HUES64 (cell line): ENCODE measurements at regions not wholly inside any gene's neighbourhood (a gene's known extent, or its start where the extent isn't known, plus 50 kb on each side); places are given as distances from the start of the nearest gene placed in this dataset.
"Not testable (repeated sequence)": the region's sequence is repeated elsewhere in the genome, so short reads cannot be mapped to it uniquely, and the experiment has no call there.

ENCODE experiments used
- H3K27ac ChIP-seq: 2 replicates; pipeline ENCODE4 v1.7.0; 2013; ENCODE audit warnings: low read depth, low read length, inconsistent platforms
- H3K27me3 ChIP-seq: 2 replicates; pipeline ENCODE4 v1.6.1; 2013; ENCODE audit warnings: mild to moderate bottlenecking, low read length; ENCODE audit not compliant: insufficient read depth
- H3K36me3 ChIP-seq: 2 replicates; pipeline ENCODE4 v1.6.1; 2013; ENCODE audit warnings: mild to moderate bottlenecking, low read length; ENCODE audit not compliant: insufficient read depth
- H3K4me1 ChIP-seq: 2 replicates; pipeline ENCODE4 v1.6.1; 2013; ENCODE audit warnings: mild to moderate bottlenecking, low read length, moderate library complexity; ENCODE audit not compliant: insufficient read depth
- H3K4me3 ChIP-seq: 2 replicates; pipeline ENCODE4 v1.5.1; 2013; ENCODE audit warnings: mild to moderate bottlenecking, low read length, moderate library complexity
- H3K9ac ChIP-seq: 2 replicates; pipeline ENCODE4 v1.6.1; 2013; ENCODE audit warnings: mild to moderate bottlenecking, low read depth, low read length
- H3K9me3 ChIP-seq: 2 replicates; pipeline ENCODE4 v1.6.1; 2013; ENCODE audit warnings: low read depth, low read length; ENCODE audit not compliant: insufficient read depth
- WGBS: fragments of 150-250, 120-280 bp; methylation state at CpG from one replicate; pipeline ENCODE4 v1.1.7; 2013; ENCODE audit warnings: missing lambda C conversion rate; 5-methylcytosine and 5-hydroxymethylcytosine counted together

DNA sequence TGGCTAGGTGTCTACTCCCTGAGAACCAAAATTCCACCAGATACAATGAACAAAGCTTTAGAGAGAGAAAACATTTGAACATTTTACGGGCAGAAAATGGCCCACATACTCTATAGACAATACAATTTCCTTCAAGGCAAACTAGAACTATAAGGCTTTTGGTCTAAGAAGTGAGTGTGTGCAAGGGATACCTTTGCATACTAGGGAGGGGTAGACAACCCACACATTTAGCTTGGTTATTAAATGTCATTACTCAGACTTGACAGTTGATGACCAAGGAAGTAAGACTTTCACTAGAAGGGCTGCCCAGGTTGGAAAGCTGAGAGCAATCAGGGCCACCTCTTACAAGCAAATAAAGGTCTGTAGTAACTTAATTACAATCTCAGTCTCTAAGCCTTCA lies 64.0 kb upstream of the PLEKHM1 start:
- H3K9ac ChIP-seq, H3K4me3 ChIP-seq, H3K36me3 ChIP-seq, H3K27ac ChIP-seq, H3K9me3 ChIP-seq, H3K4me1 ChIP-seq, H3K27me3 ChIP-seq: not testable (repeated sequence)
- no CpG with 5 or more reads among the region's 1 CpG for WGBS

DNA sequence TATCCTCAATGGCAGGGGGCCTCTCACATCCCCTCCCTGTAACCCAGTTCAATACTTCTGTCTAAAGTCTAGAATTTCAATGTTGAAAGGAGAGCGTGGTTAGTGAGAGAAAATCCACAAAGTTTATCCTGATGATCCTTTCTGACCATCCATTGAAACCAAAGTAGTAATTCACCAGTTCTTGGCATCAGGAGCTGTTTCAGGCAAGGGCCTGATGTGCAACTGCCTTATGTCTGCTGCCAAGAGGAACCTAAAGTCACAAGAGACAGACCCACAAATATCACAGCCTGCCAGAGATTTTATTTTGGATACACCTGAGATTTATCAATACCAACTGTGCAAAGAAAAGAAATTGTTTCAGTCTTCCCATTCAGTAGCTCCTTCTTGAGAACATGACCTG lies 68.3 kb upstream of the PLEKHM1 start:
- not testable (repeated sequence) for H3K36me3 ChIP-seq, H3K4me3 ChIP-seq, H3K9ac ChIP-seq, H3K9me3 ChIP-seq, H3K27me3 ChIP-seq, H3K27ac ChIP-seq, H3K4me1 ChIP-seq
- no CpG with 5 or more reads among the region's 1 CpG for WGBS

DNA sequence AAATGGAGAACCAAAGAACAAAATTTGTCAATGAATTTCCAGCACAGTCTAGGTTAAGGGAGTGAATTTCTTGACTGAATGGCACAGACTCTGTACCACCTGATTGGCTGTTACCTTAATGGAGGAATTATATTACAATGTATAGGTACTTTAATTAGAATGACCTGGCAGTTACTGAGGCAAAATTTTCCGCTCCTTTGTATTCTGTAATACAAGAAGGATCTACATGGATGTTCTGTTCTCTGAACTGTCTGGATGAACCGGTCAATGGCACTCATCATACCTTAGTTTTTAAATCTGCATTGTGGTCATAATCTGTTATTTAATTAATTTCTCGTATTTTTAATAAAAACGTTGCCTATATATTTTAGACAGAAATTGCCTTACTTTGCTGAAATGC lies 72.3 kb upstream of the PLEKHM1 start:
- not testable (repeated sequence) for H3K36me3 ChIP-seq, H3K27ac ChIP-seq, H3K9me3 ChIP-seq, H3K9ac ChIP-seq, H3K4me3 ChIP-seq, H3K27me3 ChIP-seq, H3K4me1 ChIP-seq
- WGBS, result 93% methylated on average over 2 of the region's 4 CpGs

DNA sequence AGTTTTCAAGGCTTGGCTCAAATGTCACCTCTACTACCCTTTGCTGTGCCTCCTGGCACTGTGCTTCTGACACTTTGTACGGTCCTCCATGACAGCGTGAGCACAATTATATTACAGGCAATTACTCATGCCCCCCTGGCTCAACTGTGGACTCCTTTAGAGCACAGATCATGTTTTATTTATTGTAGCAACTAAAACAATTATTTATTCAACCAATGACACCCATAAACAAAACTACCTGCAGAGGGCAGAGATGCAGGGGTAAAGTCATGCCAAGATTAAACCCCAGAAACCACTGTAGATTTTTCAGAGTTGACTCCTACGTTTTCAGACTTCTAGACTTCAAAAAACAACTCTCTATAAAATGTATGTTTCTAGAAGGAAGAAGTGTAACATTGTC lies 72.8 kb upstream of the PLEKHM1 start:
- H3K27me3 ChIP-seq, H3K4me3 ChIP-seq, H3K9ac ChIP-seq, H3K9me3 ChIP-seq, H3K27ac ChIP-seq, H3K36me3 ChIP-seq, H3K4me1 ChIP-seq: not testable (repeated sequence)
- 92% methylated on average over 2 of the region's 3 CpGs for WGBS

DNA sequence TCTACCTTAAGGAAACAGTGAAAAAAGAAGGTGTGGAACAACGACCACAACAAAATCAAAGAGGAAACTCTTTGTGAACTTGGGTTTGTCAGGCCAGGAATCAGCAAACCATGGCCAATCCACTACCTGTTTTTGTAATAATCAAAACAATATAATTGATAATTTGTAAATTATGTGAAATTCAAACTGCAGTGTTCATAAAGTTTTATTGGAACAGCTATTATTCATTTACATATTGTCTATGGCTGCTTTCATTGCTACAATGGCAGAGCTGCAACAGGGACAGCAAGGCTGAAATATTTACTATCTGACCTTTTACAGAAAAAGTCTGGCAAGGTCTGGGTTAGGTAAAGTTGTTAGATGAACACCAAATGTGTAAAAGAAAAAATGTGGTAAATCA lies 77.8 kb upstream of the PLEKHM1 start:
- H3K27ac ChIP-seq, H3K4me3 ChIP-seq, H3K36me3 ChIP-seq, H3K9me3 ChIP-seq, H3K9ac ChIP-seq, H3K27me3 ChIP-seq, H3K4me1 ChIP-seq: not testable (repeated sequence)
- 100% methylated on average over 1 of the region's 1 CpG for WGBS

DNA sequence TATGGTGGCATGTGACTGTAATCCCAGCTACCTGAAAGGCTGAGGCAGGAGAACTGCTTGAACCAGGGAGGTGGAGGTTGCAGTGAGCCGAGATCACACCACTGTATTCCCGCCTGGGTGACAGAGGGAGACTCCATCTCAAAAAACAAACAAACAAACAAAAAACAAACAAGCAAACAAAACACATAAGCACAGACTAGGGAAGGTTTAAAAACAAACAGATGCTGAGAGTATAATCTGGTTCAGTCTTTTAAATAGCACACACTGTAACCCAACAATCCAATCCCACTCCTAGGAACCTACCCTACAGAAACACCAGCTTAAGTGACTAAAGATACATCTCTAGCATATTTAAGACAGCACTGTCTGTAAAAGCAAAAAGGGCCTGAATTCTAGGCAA lies 82.8 kb upstream of the PLEKHM1 start:
- not testable (repeated sequence) for H3K27ac ChIP-seq, H3K27me3 ChIP-seq, H3K4me3 ChIP-seq, H3K9me3 ChIP-seq, H3K36me3 ChIP-seq, H3K9ac ChIP-seq, H3K4me1 ChIP-seq
- WGBS, result 100% methylated on average over 1 of the region's 2 CpGs

DNA sequence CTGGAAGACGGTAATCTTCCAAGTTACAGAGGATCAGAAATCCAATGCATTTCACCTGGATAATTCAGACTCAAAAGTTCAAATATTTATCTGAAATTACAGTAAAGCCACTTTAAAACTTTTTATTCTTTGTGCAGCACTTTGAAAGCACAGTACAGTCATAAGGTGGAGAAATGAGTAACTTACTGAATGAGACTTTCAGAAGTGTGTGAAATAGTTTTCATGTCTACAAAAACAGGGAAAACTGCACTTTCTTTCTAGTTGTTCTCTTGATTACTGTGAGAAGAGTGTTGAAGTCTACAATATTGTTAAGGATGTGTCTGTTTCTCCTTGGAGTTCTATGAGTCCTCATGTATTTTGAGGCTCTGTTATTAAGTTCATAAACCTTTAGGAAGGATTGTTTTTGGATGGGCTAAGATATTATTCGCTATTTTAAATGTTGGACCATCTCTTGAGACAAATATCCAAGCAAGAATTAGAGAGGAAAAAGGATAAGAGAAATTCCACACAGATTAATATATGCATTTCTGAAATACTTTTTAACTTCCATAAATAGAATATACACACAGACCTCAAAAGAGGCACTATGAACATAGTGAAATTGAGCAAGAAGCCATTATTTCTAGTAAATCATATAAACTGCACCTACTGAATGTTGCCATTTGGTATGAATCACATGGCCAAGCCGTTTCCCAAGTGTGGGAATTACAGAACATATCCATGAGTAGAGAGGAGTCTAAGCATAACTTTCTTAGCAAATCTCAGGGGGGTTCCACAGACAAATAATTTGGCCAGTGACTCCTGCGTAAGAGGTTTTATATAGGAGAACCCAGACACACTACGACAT lies 83.6 kb upstream of the PLEKHM1 start:
- H3K27ac ChIP-seq, result no peak overlapping the region
- WGBS, result 86% methylated on average over 5 of the region's 5 CpGs

DNA sequence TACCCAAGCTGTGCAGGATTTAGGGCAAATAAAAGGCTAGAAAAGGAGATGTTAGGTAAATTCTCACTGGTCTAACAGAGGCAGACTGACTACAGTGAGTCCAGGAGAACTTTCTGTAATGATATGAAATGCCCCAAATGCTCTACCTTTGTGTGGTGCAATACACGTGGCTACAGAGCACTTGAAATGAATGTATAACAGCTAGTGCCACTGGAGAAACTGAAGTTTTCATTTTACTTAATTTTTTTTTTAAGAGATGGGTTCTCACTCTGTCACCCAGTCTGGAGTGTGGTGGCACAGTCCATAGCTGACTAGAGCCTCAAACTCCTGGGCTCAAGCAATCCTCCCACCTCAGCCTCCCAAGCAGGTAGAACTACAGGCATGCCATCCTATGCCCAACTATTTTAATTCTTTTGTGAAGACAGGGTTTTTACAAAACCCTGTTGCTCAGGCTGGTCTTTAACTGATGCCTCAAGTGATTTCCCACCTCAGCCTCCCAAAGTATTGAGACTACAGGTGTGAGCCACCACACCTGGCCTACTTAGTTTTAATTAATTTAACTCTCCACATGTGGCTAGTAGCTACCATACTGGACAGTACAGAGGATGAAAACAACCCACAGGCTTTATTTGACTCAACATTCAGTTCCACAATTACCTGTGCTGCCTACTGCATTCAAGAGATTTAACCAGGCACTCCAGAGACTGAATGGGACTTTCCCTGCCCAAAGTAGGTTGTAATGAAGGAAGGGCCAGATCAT lies 84.8 kb upstream of the PLEKHM1 start:
- H3K9ac ChIP-seq, result no peak overlapping the region
- no peaks in the 10 kb centered on the region for H3K9me3 ChIP-seq
- peaks cover 14% of the 10 kb centered on the region for H3K4me1 ChIP-seq
- no peak overlapping the region for H3K4me3 ChIP-seq
- no peaks in the 10 kb centered on the region for H3K27me3 ChIP-seq
- 94% methylated on average over 1 of the region's 1 CpG for WGBS
- H3K36me3 ChIP-seq, result 0 out of 2 replicates have a peak, but pooled peaks cover 8% of the 10 kb centered on the region
- H3K27ac ChIP-seq, result no peak overlapping the region

More for the DNA sequence above, 83.6 kb upstream of the PLEKHM1 start:
- Histone ChIP-seq H3K9ac (no peak overlapping the region), H3K4me1 (0 out of 2 replicates have a peak, but pooled peaks cover 4% of the 10 kb centered on the region), H3K36me3 (0 out of 2 replicates have a peak, but pooled peaks cover 8% of the 10 kb centered on the region), H3K4me3 (no peak overlapping the region), H3K9me3 (no peaks in the 10 kb centered on the region), H3K27me3 (no peaks in the 10 kb centered on the region)

DNA sequence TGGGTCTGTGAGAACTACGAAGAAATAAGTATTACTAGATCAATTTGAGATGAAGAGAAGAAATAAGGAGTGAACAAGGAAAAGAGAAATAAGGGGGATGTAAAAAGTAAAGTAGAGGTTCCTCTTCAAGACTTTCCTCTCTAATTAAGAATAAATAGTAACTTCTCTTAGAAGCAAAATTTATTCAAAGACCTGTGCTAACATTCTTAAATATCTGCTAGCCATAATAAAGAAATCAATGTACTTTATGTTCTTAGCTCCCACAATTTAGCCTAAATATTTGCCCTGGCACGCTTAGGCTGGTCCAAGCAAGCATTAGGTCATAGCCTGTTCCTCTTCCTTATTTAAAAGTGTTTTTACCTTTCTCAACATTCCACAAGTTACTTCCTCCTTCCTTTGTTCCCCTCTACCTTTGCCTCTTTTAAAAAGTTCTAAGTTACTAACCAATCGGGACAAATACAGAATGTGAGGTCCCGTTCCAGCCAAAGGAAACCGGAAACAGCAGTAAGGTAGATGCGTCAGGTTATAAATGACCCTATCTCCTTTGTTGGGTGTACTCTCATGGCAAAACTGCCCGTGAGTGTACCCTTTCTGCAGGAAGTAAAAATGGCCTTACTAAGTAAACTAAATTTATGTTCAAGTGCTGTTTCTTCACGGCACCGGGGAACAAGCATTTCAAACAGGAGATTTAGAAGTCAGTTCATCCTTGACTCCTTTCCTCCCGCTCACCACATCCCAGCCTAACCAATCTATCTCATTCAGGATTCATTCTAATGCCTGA lies 86.2 kb upstream of the PLEKHM1 start:
- H3K9ac ChIP-seq, H3K36me3 ChIP-seq, H3K27ac ChIP-seq, H3K4me3 ChIP-seq, H3K27me3 ChIP-seq, H3K9me3 ChIP-seq: not testable (repeated sequence)
- WGBS, result 92% methylated on average over 10 of the region's 10 CpGs
- peaks cover 20% of the 10 kb centered on the region for H3K4me1 ChIP-seq

DNA sequence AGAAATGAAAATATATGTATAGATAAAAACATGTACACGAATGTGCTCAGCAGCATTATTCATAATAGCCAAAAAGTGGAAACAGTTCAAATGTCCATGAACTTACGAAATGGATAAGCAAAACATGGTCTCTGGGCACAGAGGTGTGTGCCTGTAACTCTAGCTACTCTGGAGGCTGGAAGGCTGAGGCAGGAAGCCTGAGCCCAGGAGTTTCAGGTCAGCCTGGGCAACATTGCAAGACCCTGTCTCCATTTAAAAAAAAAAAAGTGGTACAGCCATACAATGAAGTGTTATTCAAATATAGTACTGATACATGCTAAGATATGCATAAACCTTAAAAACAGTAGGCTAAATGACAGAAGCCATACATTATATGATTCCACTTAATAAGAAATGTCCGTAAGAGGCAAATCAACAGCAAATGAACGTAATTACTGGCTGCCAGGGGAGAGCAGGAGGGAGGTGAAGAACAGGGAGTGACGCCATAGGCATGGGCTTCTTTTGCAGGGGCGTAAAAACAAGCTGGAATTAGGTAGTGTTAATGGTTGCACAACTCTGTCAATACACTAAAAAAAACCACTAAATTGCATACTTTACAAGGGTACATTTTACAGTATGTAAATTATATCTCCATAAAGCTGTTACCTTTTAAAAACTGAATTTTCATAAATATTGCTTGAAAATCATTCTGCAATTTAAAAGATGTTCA lies 87.2 kb upstream of the PLEKHM1 start:
- peaks cover 18% of the 10 kb centered on the region for H3K36me3 ChIP-seq
- H3K4me1 ChIP-seq, result peaks cover 20% of the 10 kb centered on the region
- no peak overlapping the region for H3K9ac ChIP-seq
- H3K27ac ChIP-seq, result no peak overlapping the region
- H3K27me3 ChIP-seq, result no peaks in the 10 kb centered on the region
- H3K9me3 ChIP-seq, result no peaks in the 10 kb centered on the region
- no peak overlapping the region for H3K4me3 ChIP-seq
- WGBS, result 93% methylated on average over 6 of the region's 6 CpGs
